Fibroblast of skin of right quadriceps (primary cell): ENCODE measurements at regions not wholly inside any gene's neighbourhood (a gene's known extent, or its start where the extent isn't known, plus 50 kb on each side); places are given as distances from the start of the nearest gene placed in this dataset.

Source experiments
- DNase-seq: peaks from one replicate; pipeline ENCODE4 v3.0.0-alpha.2; 2013

- peak; percentile 74 for DNase-seq
Observed at GRCh38 chr2:185990861-185991525, 252.4 kb downstream of the FSIP2 start.

GRCh38 chr2:185998562-185999070, 260.0 kb downstream of the FSIP2 start:
- no peak for DNase-seq

- DNase-seq, result no peak
Observed at GRCh38 chr2:186009341-186009740, 270.7 kb downstream of the FSIP2 start.

GRCh38 chr2:186017278-186017677, 278.7 kb downstream of the FSIP2 start:
- no peak for DNase-seq

GRCh38 chr2:186024921-186025320, 286.3 kb downstream of the FSIP2 start:
- DNase-seq, result no peak

GRCh38 chr2:186027922-186028321, 289.3 kb downstream of the FSIP2 start:
- no peak for DNase-seq

- no peak for DNase-seq
Observed at GRCh38 chr2:186031229-186031628, 292.6 kb downstream of the FSIP2 start.

GRCh38 chr2:186032102-186032738, 293.6 kb downstream of the FSIP2 start:
- no peak for DNase-seq

- no peak for DNase-seq
Observed at GRCh38 chr2:186032930-186033329, 294.3 kb downstream of the FSIP2 start.

- DNase-seq, result no peak
Observed at GRCh38 chr2:186033541-186033940, 294.9 kb downstream of the FSIP2 start.

GRCh38 chr2:186036862-186037449, 298.4 kb downstream of the FSIP2 start:
- no peak for DNase-seq

GRCh38 chr2:186042207-186043028, 303.8 kb downstream of the FSIP2 start:
- no peak for DNase-seq

GRCh38 chr2:186044761-186045160, 306.2 kb downstream of the FSIP2 start:
- DNase-seq, result peak; percentile 9

GRCh38 chr2:186052930-186053329, 314.3 kb downstream of the FSIP2 start:
- DNase-seq, result no peak

- DNase-seq, result no peak
Observed at GRCh38 chr2:186058614-186059013, 320.0 kb downstream of the FSIP2 start.

GRCh38 chr2:186059096-186059495, 320.5 kb downstream of the FSIP2 start:
- DNase-seq, result peak; percentile 9

- DNase-seq, result peak; percentile 7
Observed at GRCh38 chr2:186060744-186061440, 322.3 kb downstream of the FSIP2 start.

GRCh38 chr2:186064507-186064906, 325.9 kb downstream of the FSIP2 start:
- DNase-seq, result no peak

GRCh38 chr2:186065491-186065890, 326.9 kb downstream of the FSIP2 start:
- no peak for DNase-seq

- DNase-seq, result peak; percentile 4
Observed at GRCh38 chr2:186068139-186068801, 329.7 kb downstream of the FSIP2 start.

- DNase-seq, result no peak
Observed at GRCh38 chr2:186069676-186070075, 331.1 kb downstream of the FSIP2 start.

GRCh38 chr2:186085226-186085625, 346.6 kb downstream of the FSIP2 start:
- no peak for DNase-seq
